ENCODE measurements at regions not wholly inside any gene's neighbourhood (a gene's known extent, or its start where the extent isn't known, plus 50 kb on each side); places are given as distances from the start of the nearest gene placed in this dataset.

- TF ChIP-seq POLR2AphosphoS5 (IDR thresholded peaks at IDR 0.05; ENCODE audit: low read depth, low read length) (no peak), TAF1 (IDR thresholded peaks at IDR 0.05; ENCODE audit: borderline replicate concordance, low read depth, low read length) (no peak), POLR2A (IDR thresholded peaks at IDR 0.05; ENCODE audit: low read depth, low read length) (no peak)
These were observed 222.7 kb downstream of the ARPP21 start for GRCh38 chr3:35862057-35862456.
